Right cardiac atrium (tissue), 5 donors: ENCODE measurements at regions not wholly inside any gene's neighbourhood (a gene's known extent, or its start where the extent isn't known, plus 50 kb on each side); places are given as distances from the start of the nearest gene placed in this dataset.
A peak's percentile ranks its signal among the peaks of the same experiment; 100 is the strongest.

Experiments used
- ATAC-seq, 2 donors: fragments of 200-7000 bp; cut with Tn5 transposase; one replicate each; pipeline versions ENCODE4 v1.8.0 to v1.9.1; 2020; ENCODE audit warnings: moderate library complexity in 2 of 2, mild to moderate bottlenecking in 1 of 2
- DNase-seq, 3 donors: peaks; one replicate each; pipeline ENCODE4 v3.0.0-alpha.2; 2020
- H3K27ac ChIP-seq: one replicate; pipeline ENCODE4 v1.5.1; 2013; ENCODE audit warnings: mild to moderate bottlenecking, low read length, control low read depth, moderate library complexity
- H3K27me3 ChIP-seq: one replicate; pipeline ENCODE4 v1.6.1; 2013; ENCODE audit not compliant: control insufficient read depth, insufficient read depth
- H3K4me1 ChIP-seq: one replicate; pipeline ENCODE4 v1.6.1; 2013; ENCODE audit warnings: low read length; ENCODE audit not compliant: control insufficient read depth, insufficient read depth
- H3K4me3 ChIP-seq: one replicate; pipeline ENCODE4 v1.5.1; 2013; ENCODE audit warnings: low read length, control low read depth
- H3K9me3 ChIP-seq: one replicate; pipeline ENCODE4 v1.6.1; 2013; ENCODE audit warnings: low read length; ENCODE audit not compliant: control insufficient read depth
- whole genome bisulfite sequencing: extraction: QIAGEN DNeasy Blood & Tissue Kit; methylation state at CpG from one replicate; pipeline ENCODE4 v1.1.7; 2013; 5-methylcytosine and 5-hydroxymethylcytosine counted together
- intact Hi-C, 4 donors: fragments of 100-400 bp; cut with DNase I; formaldehyde crosslinking; loops; one replicate each; pipeline versions ENCODE4 v1.11.0 to v1.14.0; 2022 to 2023
- donor health status: healthy with polysubstance abuse.
- donor health status: DM: no; HTN: yes; CAD: no.
- donor health status: DM: no; HTN: no; CAD: no.
- donor health status: DM: no; HTN: yes; CAD: no; lungs with severe emphysema.
- donor health status: DM: yes; HTN: yes; CAD: no.

GRCh38 chr9:1416261-1416660 lies 366.1 kb downstream of the DMRT2 start:
- Histone ChIP-seq H3K27ac (no peak overlapping the region), H3K27me3 (no peaks in the 10 kb centered on the region), H3K4me3 (no peak overlapping the region), H3K4me1 (no peaks in the 10 kb centered on the region), H3K9me3 (no peaks in the 10 kb centered on the region)
- ATAC-seq: no peak
- WGBS: 67% methylated on average over 4 of the region's 4 CpGs
- intact Hi-C loops: no loop called here
- no peak for DNase-seq

DNA sequence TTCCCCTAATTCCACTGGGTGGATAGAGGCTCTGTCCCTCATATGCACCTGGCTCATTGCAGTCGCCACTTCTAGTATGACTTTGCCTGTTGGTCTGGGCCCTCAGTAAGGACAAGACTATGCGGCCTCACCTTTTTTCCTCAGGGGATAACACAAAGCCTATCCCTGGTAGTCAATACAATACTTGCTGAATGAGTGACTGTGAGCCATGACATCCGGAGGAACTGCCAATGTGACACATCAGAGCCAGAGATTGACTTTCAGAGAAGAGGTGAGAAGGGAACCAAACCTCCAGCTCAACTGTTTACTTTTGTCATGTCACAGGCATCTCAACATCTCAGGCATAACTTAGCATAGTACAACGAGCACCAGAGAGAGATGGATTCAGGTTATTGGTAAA lies 371.3 kb downstream of the DMRT2 start:
- DNase-seq (no peak), ATAC-seq (no peak)
- intact Hi-C loops: loop anchor here in 1 of 4 donors (10.0 kb wide), 1 partner anchor 317 kb away; no protein-coding TSS in a partner anchor
- H3K9me3 ChIP-seq: no peaks in the 10 kb centered on the region
- no peaks in the 10 kb centered on the region for H3K4me1 ChIP-seq
- 83% methylated on average over 4 of the region's 4 CpGs for WGBS
- no peak overlapping the region for H3K4me3 ChIP-seq
- no peaks in the 10 kb centered on the region for H3K27me3 ChIP-seq
- H3K27ac ChIP-seq: no peak overlapping the region

GRCh38 chr9:1427875-1428274 lies 377.7 kb downstream of the DMRT2 start:
- no peaks in the 10 kb centered on the region for H3K4me1 ChIP-seq
- no peaks in the 10 kb centered on the region for H3K27me3 ChIP-seq
- DNase-seq (no peak), ATAC-seq (no peak)
- H3K27ac ChIP-seq: no peak overlapping the region
- H3K9me3 ChIP-seq: no peaks in the 10 kb centered on the region
- 54% methylated on average over 2 of the region's 2 CpGs for WGBS
- intact Hi-C loops: loop anchor here in 1 of 4 donors (10.0 kb wide), 1 partner anchor 323 kb away; no protein-coding TSS in a partner anchor
- H3K4me3 ChIP-seq: no peak overlapping the region

GRCh38 chr9:1429297-1429696 lies 379.1 kb downstream of the DMRT2 start:
- 23% methylated on average over 5 of the region's 5 CpGs for WGBS
- H3K27me3 ChIP-seq: no peaks in the 10 kb centered on the region
- no peak overlapping the region for H3K27ac ChIP-seq
- H3K9me3 ChIP-seq: no peaks in the 10 kb centered on the region
- intact Hi-C loops: loop anchor here in 1 of 4 donors (10.0 kb wide), 1 partner anchor 324 kb away; no protein-coding TSS in a partner anchor
- ATAC-seq (peak in 1 of 2 donors; percentile 63), DNase-seq (peak in 2 of 3 donors; percentile 20 to 59)
- no peak overlapping the region for H3K4me3 ChIP-seq
- H3K4me1 ChIP-seq: no peaks in the 10 kb centered on the region

- 87% methylated on average over 4 of the region's 4 CpGs for WGBS
These were observed 381.3 kb downstream of the DMRT2 start for GRCh38 chr9:1431461-1431860.

DNA sequence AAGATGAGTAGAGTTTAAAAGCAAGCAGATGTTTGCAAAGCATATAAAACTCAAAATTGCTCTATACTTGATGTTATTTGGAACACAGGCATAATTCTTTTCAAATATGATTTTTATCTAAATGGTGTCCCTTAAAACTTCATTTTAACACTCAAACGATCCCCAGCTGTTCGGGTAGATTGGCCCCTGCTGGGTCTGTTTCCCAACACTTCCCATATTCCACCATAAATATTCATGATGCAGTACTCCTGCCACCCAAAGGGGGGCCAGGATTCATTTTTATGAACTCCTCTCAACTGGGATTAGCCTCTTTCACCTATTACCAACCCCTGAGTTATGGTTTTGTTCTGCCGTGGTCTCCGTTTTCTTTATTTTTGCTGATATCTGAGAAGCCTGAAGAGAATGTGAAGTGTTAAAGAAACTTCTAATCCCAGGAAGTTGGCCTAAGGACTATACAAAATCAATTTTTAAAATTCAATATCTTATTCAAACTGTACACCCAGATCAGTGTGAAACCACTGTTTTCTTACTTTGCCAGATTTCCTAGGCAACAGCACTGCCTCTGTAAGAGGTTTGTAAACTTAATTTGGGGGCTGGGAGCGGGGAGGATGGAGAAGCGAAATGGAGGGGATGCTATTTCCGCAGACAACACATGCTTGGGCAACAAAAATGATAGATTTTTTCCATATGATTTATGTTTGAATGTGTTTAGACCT lies 384.1 kb downstream of the DMRT2 start:
- DNase-seq: no peak
- Histone ChIP-seq H3K9me3 (no peaks in the 10 kb centered on the region), H3K4me3 (no peak overlapping the region), H3K4me1 (no peaks in the 10 kb centered on the region), H3K27ac (no peak overlapping the region), H3K27me3 (no peaks in the 10 kb centered on the region)
- intact Hi-C loops: loop anchor here in 1 of 4 donors (10.0 kb wide), 1 partner anchor 329 kb away; no protein-coding TSS in a partner anchor
- WGBS: 61% methylated on average over 7 of the region's 7 CpGs
- no peak for ATAC-seq

More at GRCh38 chr9:1431461-1431860, 381.3 kb downstream of the DMRT2 start:
- intact Hi-C loops: loop anchor here in 1 of 4 donors (10.0 kb wide), 1 partner anchor 327 kb away; no protein-coding TSS in a partner anchor
- DNase-seq: no peak
- no peaks in the 10 kb centered on the region for H3K9me3 ChIP-seq
- no peaks in the 10 kb centered on the region for H3K4me1 ChIP-seq
- H3K4me3 ChIP-seq: no peak overlapping the region
- no peak overlapping the region for H3K27ac ChIP-seq
- no peaks in the 10 kb centered on the region for H3K27me3 ChIP-seq
- ATAC-seq: no peak

DNA sequence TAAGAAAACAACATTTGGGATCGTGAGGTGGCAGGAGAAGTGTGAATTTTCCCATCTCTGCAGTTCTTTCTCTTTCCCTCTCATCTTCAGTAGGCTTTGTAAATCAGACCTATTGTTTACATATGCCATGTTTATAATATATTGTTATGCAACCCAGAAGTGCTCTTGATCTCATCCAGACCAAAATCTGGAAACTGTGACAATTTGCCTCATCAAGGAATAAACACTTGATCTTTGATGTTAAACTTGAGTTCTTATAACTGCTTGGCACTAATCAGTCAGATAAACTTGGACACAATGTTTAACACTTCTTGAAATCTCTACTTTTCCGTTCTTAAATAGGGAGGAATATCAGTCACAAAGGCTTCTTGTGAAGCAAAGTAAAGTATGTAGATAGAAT lies 384.7 kb downstream of the DMRT2 start:
- Histone ChIP-seq H3K4me3 (no peak overlapping the region), H3K27me3 (no peaks in the 10 kb centered on the region), H3K27ac (no peak overlapping the region), H3K4me1 (no peaks in the 10 kb centered on the region), H3K9me3 (no peaks in the 10 kb centered on the region)
- ATAC-seq (no peak), DNase-seq (no peak)
- intact Hi-C loops: loop anchor here in 1 of 4 donors (10.0 kb wide), 1 partner anchor 330 kb away; no protein-coding TSS in a partner anchor
- WGBS: 35% methylated on average over 2 of the region's 2 CpGs

- no peaks in the 10 kb centered on the region for H3K4me1 ChIP-seq
- DNase-seq (no peak), ATAC-seq (no peak)
- 61% methylated on average over 3 of the region's 3 CpGs for whole genome bisulfite sequencing
- no peaks in the 10 kb centered on the region for H3K9me3 ChIP-seq
- no peak overlapping the region for H3K27ac ChIP-seq
- intact Hi-C loops: no loop called here
- no peak overlapping the region for H3K4me3 ChIP-seq
- H3K27me3 ChIP-seq: no peaks in the 10 kb centered on the region
These were observed 390.1 kb downstream of the DMRT2 start for GRCh38 chr9:1440256-1440655.

- Histone ChIP-seq H3K9me3 (no peaks in the 10 kb centered on the region), H3K4me1 (no peaks in the 10 kb centered on the region), H3K27ac (no peak overlapping the region), H3K27me3 (no peaks in the 10 kb centered on the region), H3K4me3 (no peak overlapping the region)
- intact Hi-C loops: no loop called here
- WGBS: 91% methylated on average over 1 of the region's 1 CpG
- DNase-seq (no peak), ATAC-seq (no peak)
These were observed 391.9 kb downstream of the DMRT2 start for GRCh38 chr9:1442105-1442504.

- 86% methylated on average over 1 of the region's 1 CpG for WGBS
- no peaks in the 10 kb centered on the region for H3K4me1 ChIP-seq
- no peak overlapping the region for H3K27ac ChIP-seq
- DNase-seq: no peak
- intact Hi-C loops: no loop called here
- no peaks in the 10 kb centered on the region for H3K9me3 ChIP-seq
- no peaks in the 10 kb centered on the region for H3K27me3 ChIP-seq
- no peak overlapping the region for H3K4me3 ChIP-seq
- ATAC-seq: no peak
These were observed 393.3 kb downstream of the DMRT2 start for GRCh38 chr9:1443450-1443849.

DNA sequence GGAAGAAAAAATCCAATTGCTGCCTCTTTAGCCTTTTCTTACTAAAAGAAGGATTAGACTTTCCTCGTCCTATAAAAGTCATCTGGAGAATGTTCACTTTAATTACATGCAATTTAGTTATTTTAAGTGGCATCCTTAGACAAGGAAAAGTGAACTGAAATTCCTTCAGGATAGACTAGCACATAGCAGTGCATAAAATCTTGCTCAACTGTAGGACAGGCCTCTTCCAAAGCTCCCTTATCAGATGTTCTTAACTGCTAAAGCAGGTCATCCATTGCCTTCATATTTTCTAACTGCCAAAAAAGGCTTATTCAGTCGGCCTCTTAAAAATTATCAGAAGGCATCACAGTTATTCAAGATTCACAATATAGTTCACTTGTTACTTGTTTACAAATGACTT lies 396.5 kb downstream of the DMRT2 start:
- Histone ChIP-seq H3K9me3 (no peaks in the 10 kb centered on the region), H3K27ac (no peak overlapping the region), H3K4me1 (no peaks in the 10 kb centered on the region), H3K27me3 (no peaks in the 10 kb centered on the region), H3K4me3 (no peak overlapping the region)
- intact Hi-C loops: no loop called here
- 47% methylated on average over 2 of the region's 2 CpGs for WGBS
- no peak for DNase-seq
- ATAC-seq: no peak
